Stimulated activated CD4-positive, alpha-beta T cell treated with anti-CD3 and anti-CD28 coated beads, Interleukin-2, amount 100 ng/mL, for 4 hours (primary cell): ENCODE measurements at regions not wholly inside any gene's neighbourhood (a gene's known extent, or its start where the extent isn't known, plus 50 kb on each side); places are given as distances from the start of the nearest gene placed in this dataset.

Source experiments
- DNase-seq: peaks from one replicate; pipeline ENCODE4 v3.0.0-alpha.2; 2020; ENCODE audit warnings: low read depth

GRCh38 chr9:38158628-38159027, 89.6 kb upstream of the SHB start:
- DNase-seq, result no peak

GRCh38 chr9:38157711-38158110, 88.7 kb upstream of the SHB start:
- no peak for DNase-seq

DNA sequence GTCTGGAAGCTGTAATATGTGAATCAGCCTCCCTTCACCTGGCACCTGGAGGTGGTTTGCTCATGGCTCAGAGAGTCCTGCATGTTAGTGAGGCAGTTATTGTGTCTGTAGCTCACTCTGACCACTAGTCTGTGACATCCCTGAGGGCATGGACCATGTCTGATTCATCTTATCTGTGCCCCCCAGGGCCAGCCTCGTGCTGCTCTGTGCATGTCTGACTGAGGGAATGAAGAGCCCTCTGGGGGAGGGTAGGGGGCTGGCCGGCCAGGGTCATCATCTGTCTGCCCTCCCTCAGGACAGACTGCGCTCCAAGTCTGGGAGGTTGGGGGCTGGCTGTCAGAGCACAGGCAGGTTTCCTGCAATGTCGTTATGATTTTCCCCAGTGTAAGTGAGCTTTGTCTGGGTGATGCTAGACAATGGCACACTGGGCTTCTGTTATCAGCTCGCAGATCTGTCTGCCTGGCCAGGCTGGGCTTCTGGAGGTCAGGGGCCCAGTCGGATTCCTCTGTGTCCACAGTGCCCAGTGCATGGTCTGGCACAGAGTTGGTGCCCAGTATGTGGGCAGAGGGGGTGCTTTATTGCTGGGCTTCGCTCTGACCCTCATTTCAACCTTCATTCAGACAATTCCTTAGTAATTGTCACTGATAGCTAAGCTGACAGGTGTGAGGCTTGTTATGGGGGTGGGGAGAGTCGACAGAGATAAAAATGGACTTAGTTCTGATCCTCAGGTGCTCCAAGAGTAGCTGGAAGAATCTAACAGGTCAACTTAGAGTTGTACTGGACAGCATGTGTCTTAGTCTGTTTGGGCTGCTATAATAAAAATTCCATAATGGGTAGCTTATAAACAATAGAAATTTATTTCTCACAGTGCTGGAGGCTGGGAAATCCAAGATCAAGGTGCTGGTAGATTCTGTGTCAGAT, 85.7 kb upstream of the SHB start:
- no peak for DNase-seq

DNA sequence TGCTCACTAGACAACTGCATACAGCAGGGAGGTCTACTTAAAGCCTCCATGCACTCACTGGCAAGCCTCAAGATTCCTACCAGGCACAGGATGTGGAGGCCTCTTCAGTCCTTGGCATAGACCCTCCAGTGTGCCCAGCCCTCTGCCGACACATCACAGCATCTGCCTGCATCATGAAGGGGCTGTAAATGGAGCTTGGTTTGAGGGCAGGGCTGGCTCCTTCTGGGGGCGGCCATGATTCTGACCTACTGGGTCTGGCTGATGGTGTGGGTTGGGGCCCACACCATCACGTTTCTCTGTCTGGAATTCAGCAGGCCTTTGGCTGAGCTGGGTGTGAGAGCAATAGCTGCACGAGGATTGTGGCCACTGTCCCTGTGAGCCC, 84.9 kb upstream of the SHB start:
- DNase-seq, result no peak

- no peak for DNase-seq
Measured at GRCh38 chr9:38153152-38153909, 84.3 kb upstream of the SHB start.

- no peak for DNase-seq
Measured at GRCh38 chr9:38149647-38150046, 80.6 kb upstream of the SHB start.

DNA sequence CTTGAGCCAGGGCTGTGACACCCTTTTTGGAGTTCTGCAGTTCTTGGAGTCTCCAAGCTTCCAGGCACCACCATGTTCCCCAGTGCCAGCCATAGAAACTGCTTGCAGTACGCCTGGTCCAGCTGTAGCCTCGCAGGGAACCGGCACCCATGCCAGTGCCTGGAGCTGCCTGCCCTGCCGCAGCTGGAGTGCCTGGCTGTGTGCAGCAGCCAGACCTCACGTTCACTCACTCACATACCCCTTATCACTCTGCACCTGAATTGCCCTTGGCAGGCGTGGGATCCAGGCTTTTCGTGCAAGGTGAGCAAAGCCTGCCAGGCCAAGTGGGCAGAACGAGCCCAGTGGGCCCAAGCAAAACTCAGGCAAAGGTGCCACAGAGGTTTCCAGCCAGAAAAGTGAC, 77.8 kb upstream of the SHB start:
- no peak for DNase-seq

GRCh38 chr9:38145526-38146053, 76.6 kb upstream of the SHB start:
- DNase-seq, result no peak

- no peak for DNase-seq
Measured at GRCh38 chr9:38144421-38144820, 75.4 kb upstream of the SHB start.

GRCh38 chr9:38141746-38142591, 72.9 kb upstream of the SHB start:
- DNase-seq, result no peak

- DNase-seq, result no peak
Measured at GRCh38 chr9:38138276-38138675, 69.2 kb upstream of the SHB start.

DNA sequence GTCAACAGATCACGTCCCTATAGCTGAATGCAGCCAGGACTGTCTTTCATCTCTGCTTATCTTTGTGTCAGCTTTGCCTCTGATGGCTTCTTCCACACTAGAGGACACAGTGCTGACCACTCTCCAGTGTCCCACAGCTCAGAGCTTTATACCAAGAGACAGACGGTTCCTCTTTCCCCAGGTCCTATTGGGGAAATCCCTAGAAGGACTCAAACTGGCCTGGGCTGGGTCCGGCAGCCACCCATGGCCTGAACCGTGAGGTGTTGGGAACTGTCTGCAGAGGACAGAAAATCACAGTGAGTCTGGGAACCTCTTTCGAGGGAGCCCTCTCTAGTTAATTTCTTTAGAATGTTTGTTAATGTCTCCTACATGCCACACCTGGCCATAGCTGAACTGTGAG, 68.3 kb upstream of the SHB start:
- no peak for DNase-seq

GRCh38 chr9:38136386-38136785, 67.4 kb upstream of the SHB start:
- DNase-seq, result no peak

- no peak for DNase-seq
Measured at GRCh38 chr9:38134611-38135237, 65.7 kb upstream of the SHB start.

GRCh38 chr9:38133595-38133994, 64.6 kb upstream of the SHB start:
- DNase-seq, result no peak

GRCh38 chr9:38132956-38133355, 63.9 kb upstream of the SHB start:
- no peak for DNase-seq

DNA sequence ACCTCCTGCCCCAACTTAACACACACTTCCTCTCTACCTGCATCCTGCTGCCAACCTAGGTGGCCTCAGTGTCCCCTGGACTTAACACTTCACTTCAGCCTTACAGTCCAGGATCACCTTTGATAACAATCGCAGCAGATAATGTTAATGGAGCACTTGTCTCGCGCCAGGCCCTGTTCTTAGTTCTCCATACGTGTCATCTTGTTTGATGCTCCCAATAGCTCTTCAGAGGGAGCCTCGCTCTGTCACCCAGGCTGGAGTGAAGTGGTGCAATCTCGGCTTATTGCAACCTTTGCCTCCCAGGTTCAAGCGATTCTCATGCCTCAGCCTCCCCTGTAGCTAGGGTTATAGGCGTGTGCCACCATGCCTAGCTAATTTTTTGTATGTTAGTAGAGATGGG, 62.7 kb upstream of the SHB start:
- DNase-seq, result no peak

DNA sequence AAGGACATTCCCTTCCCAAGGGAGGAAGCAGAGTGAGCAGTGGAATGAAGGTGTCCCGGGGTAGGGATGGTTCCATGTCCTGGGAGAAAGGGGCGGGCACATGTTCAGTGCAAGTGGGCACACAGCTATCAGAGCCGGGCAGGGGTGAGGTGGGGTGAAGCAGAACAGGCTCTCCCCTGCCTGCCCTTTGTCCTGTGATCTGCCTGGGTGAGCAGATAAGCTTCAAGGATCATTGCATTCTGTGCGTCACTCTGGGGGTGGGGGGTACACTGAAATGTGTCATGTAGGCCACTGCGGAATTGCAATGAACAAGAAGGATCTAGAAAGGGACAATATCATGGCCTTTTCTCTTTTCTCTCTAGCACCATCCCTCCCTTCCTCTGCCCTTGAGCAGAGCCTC, 61.7 kb upstream of the SHB start:
- no peak for DNase-seq

DNA sequence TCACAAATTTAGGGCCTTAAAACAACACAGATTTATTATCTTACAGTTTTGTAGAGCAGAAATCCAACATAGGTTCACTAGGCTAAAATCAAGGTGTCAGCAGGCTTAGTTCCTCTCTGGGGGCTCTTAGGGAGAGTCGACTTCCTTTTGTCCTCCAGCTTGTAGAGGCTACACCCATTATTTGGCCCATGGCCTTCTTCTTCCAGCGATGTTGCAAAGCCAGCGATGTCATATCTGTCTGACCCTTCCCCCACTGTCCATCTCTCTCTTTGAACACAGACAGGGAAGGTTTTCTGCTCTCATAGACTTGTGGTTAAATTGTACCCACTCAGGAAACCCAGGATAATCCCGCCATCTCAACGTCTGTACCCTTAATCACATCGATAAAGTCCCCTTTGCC, 60.3 kb upstream of the SHB start:
- DNase-seq, result no peak

GRCh38 chr9:38128752-38129270, 59.8 kb upstream of the SHB start:
- DNase-seq, result no peak

GRCh38 chr9:38127271-38127839, 58.3 kb upstream of the SHB start:
- no peak for DNase-seq
